ENCODE measurements at regions not wholly inside any gene's neighbourhood (a gene's known extent, or its start where the extent isn't known, plus 50 kb on each side); places are given as distances from the start of the nearest gene placed in this dataset.
A peak's percentile ranks its signal among the peaks of the same experiment; 100 is the strongest.

- no peak for DNase-seq
- no CpG with 5 or more reads among the region's 6 CpGs for WGBS (ENCODE audit: insufficient coverage, low lambda C conversion rate)
- no peaks in the 10 kb centered on the region for H3K9me3 ChIP-seq (ENCODE audit: control insufficient read depth, low read depth, low read length)
- peaks cover 2% of the 10 kb centered on the region for H3K4me1 ChIP-seq (ENCODE audit: control insufficient read depth, insufficient read depth, low read length)
- H3K27ac ChIP-seq (ENCODE audit: low read length): no peak overlapping the region
- no peaks in the 10 kb centered on the region for H3K36me3 ChIP-seq (ENCODE audit: control insufficient read depth, insufficient read depth, low read length)
- no peak overlapping the region for H3K4me3 ChIP-seq (ENCODE audit: low read length)
- H3K27me3 ChIP-seq (ENCODE audit: control insufficient read depth, insufficient read depth, low read length): no peaks in the 10 kb centered on the region
These were observed 183.9 kb downstream of the CXCL12 start for GRCh38 chr10:44201011-44201410.

- no CpG with 5 or more reads among the region's 12 CpGs for WGBS (ENCODE audit: insufficient coverage, low lambda C conversion rate)
These were observed 184.8 kb downstream of the CXCL12 start for GRCh38 chr10:44199991-44200655.

GRCh38 chr10:44199267-44199666 lies 185.6 kb downstream of the CXCL12 start:
- Histone ChIP-seq H3K4me3 (ENCODE audit: low read length) (no peak overlapping the region), H3K9me3 (ENCODE audit: control insufficient read depth, low read depth, low read length) (no peaks in the 10 kb centered on the region), H3K36me3 (ENCODE audit: control insufficient read depth, insufficient read depth, low read length) (no peaks in the 10 kb centered on the region), H3K27ac (ENCODE audit: low read length) (no peak overlapping the region), H3K4me1 (ENCODE audit: control insufficient read depth, insufficient read depth, low read length) (peaks cover 12% of the 10 kb centered on the region), H3K27me3 (ENCODE audit: control insufficient read depth, insufficient read depth, low read length) (no peaks in the 10 kb centered on the region)
- no CpG with 5 or more reads among the region's 3 CpGs for WGBS (ENCODE audit: insufficient coverage, low lambda C conversion rate)
- DNase-seq: no peak

More at GRCh38 chr10:44199991-44200655, 184.8 kb downstream of the CXCL12 start:
- Histone ChIP-seq H3K4me1 (ENCODE audit: control insufficient read depth, insufficient read depth, low read length) (peaks cover 10% of the 10 kb centered on the region), H3K27me3 (ENCODE audit: control insufficient read depth, insufficient read depth, low read length) (no peaks in the 10 kb centered on the region), H3K36me3 (ENCODE audit: control insufficient read depth, insufficient read depth, low read length) (no peaks in the 10 kb centered on the region), H3K27ac (ENCODE audit: low read length) (no peak overlapping the region), H3K9me3 (ENCODE audit: control insufficient read depth, low read depth, low read length) (no peaks in the 10 kb centered on the region), H3K4me3 (ENCODE audit: low read length) (no peak overlapping the region)
- DNase-seq: no peak

- no peak overlapping the region for H3K27ac ChIP-seq (ENCODE audit: low read length)
- no peak for DNase-seq
- 100% methylated on average over 1 of the region's 4 CpGs for WGBS (ENCODE audit: insufficient coverage, low lambda C conversion rate)
- no peak overlapping the region for H3K4me3 ChIP-seq (ENCODE audit: low read length)
- no peaks in the 10 kb centered on the region for H3K27me3 ChIP-seq (ENCODE audit: control insufficient read depth, insufficient read depth, low read length)
- no peaks in the 10 kb centered on the region for H3K9me3 ChIP-seq (ENCODE audit: control insufficient read depth, low read depth, low read length)
- H3K36me3 ChIP-seq (ENCODE audit: control insufficient read depth, insufficient read depth, low read length): no peaks in the 10 kb centered on the region
- peaks cover 12% of the 10 kb centered on the region for H3K4me1 ChIP-seq (ENCODE audit: control insufficient read depth, insufficient read depth, low read length)
These were observed 186.2 kb downstream of the CXCL12 start for GRCh38 chr10:44198780-44199097.

GRCh38 chr10:44198096-44198779 lies 186.7 kb downstream of the CXCL12 start:
- Histone ChIP-seq H3K9me3 (ENCODE audit: control insufficient read depth, low read depth, low read length) (no peaks in the 10 kb centered on the region), H3K27ac (ENCODE audit: low read length) (no peak overlapping the region), H3K4me3 (ENCODE audit: low read length) (no peak overlapping the region), H3K27me3 (ENCODE audit: control insufficient read depth, insufficient read depth, low read length) (no peaks in the 10 kb centered on the region), H3K36me3 (ENCODE audit: control insufficient read depth, insufficient read depth, low read length) (no peaks in the 10 kb centered on the region), H3K4me1 (ENCODE audit: control insufficient read depth, insufficient read depth, low read length) (peaks cover 12% of the 10 kb centered on the region)
- DNase-seq: no peak
- WGBS (ENCODE audit: insufficient coverage, low lambda C conversion rate): no CpG with 5 or more reads among the region's 4 CpGs

- 90% methylated on average over 2 of the region's 3 CpGs for WGBS (ENCODE audit: insufficient coverage, low lambda C conversion rate)
- H3K27ac ChIP-seq (ENCODE audit: low read length): no peak overlapping the region
- no peak for DNase-seq
- H3K4me3 ChIP-seq (ENCODE audit: low read length): no peak overlapping the region
- H3K36me3 ChIP-seq (ENCODE audit: control insufficient read depth, insufficient read depth, low read length): no peaks in the 10 kb centered on the region
- H3K27me3 ChIP-seq (ENCODE audit: control insufficient read depth, insufficient read depth, low read length): no peaks in the 10 kb centered on the region
- peaks cover 12% of the 10 kb centered on the region for H3K4me1 ChIP-seq (ENCODE audit: control insufficient read depth, insufficient read depth, low read length)
- H3K9me3 ChIP-seq (ENCODE audit: control insufficient read depth, low read depth, low read length): no peaks in the 10 kb centered on the region
These were observed 187.3 kb downstream of the CXCL12 start for GRCh38 chr10:44197646-44198045.

GRCh38 chr10:44196336-44196735 lies 188.6 kb downstream of the CXCL12 start:
- DNase-seq: no peak
- Histone ChIP-seq H3K4me1 (ENCODE audit: control insufficient read depth, insufficient read depth, low read length) (peaks cover 12% of the 10 kb centered on the region), H3K9me3 (ENCODE audit: control insufficient read depth, low read depth, low read length) (no peaks in the 10 kb centered on the region), H3K4me3 (ENCODE audit: low read length) (no peak overlapping the region), H3K27ac (ENCODE audit: low read length) (no peak overlapping the region), H3K36me3 (ENCODE audit: control insufficient read depth, insufficient read depth, low read length) (no peaks in the 10 kb centered on the region), H3K27me3 (ENCODE audit: control insufficient read depth, insufficient read depth, low read length) (no peaks in the 10 kb centered on the region)
- WGBS (ENCODE audit: insufficient coverage, low lambda C conversion rate): no CpG with 5 or more reads among the region's 5 CpGs

GRCh38 chr10:44196008-44196320 lies 188.9 kb downstream of the CXCL12 start:
- WGBS (ENCODE audit: insufficient coverage, low lambda C conversion rate): no CpG with 5 or more reads among the region's 2 CpGs
- peaks cover 12% of the 10 kb centered on the region for H3K4me1 ChIP-seq (ENCODE audit: control insufficient read depth, insufficient read depth, low read length)
- no peak overlapping the region for H3K27ac ChIP-seq (ENCODE audit: low read length)
- DNase-seq: no peak
- H3K4me3 ChIP-seq (ENCODE audit: low read length): no peak overlapping the region
- H3K36me3 ChIP-seq (ENCODE audit: control insufficient read depth, insufficient read depth, low read length): no peaks in the 10 kb centered on the region
- no peaks in the 10 kb centered on the region for H3K27me3 ChIP-seq (ENCODE audit: control insufficient read depth, insufficient read depth, low read length)
- H3K9me3 ChIP-seq (ENCODE audit: control insufficient read depth, low read depth, low read length): no peaks in the 10 kb centered on the region

GRCh38 chr10:44195112-44196007 lies 189.5 kb downstream of the CXCL12 start:
- Histone ChIP-seq H3K4me1 (ENCODE audit: control insufficient read depth, insufficient read depth, low read length) (peaks cover 12% of the 10 kb centered on the region), H3K36me3 (ENCODE audit: control insufficient read depth, insufficient read depth, low read length) (no peaks in the 10 kb centered on the region), H3K9me3 (ENCODE audit: control insufficient read depth, low read depth, low read length) (no peaks in the 10 kb centered on the region), H3K27me3 (ENCODE audit: control insufficient read depth, insufficient read depth, low read length) (no peaks in the 10 kb centered on the region), H3K4me3 (ENCODE audit: low read length) (no peak overlapping the region), H3K27ac (ENCODE audit: low read length) (no peak overlapping the region)
- DNase-seq: peak; percentile 29 to 65
- WGBS (ENCODE audit: insufficient coverage, low lambda C conversion rate): 37% methylated on average over 3 of the region's 9 CpGs

- no peak overlapping the region for H3K4me3 ChIP-seq (ENCODE audit: low read length)
- no peaks in the 10 kb centered on the region for H3K9me3 ChIP-seq (ENCODE audit: control insufficient read depth, low read depth, low read length)
- no peaks in the 10 kb centered on the region for H3K36me3 ChIP-seq (ENCODE audit: control insufficient read depth, insufficient read depth, low read length)
- H3K27me3 ChIP-seq (ENCODE audit: control insufficient read depth, insufficient read depth, low read length): no peaks in the 10 kb centered on the region
- WGBS (ENCODE audit: insufficient coverage, low lambda C conversion rate): no CpG with 5 or more reads among the region's 2 CpGs
- peaks cover 12% of the 10 kb centered on the region for H3K4me1 ChIP-seq (ENCODE audit: control insufficient read depth, insufficient read depth, low read length)
- DNase-seq: no peak
- no peak overlapping the region for H3K27ac ChIP-seq (ENCODE audit: low read length)
These were observed 190.5 kb downstream of the CXCL12 start for GRCh38 chr10:44194435-44194834.
